ENCODE measurements at regions not wholly inside any gene's neighbourhood (a gene's known extent, or its start where the extent isn't known, plus 50 kb on each side); places are given as distances from the start of the nearest gene placed in this dataset.

GRCh38 chr4:177508662-177509061 lies 66.4 kb upstream of the AGA start:
- TF ChIP-seq CTCF (conservative IDR thresholded peaks at IDR 0.05) = no peak
- TF ChIP-seq ZFX (IDR thresholded peaks at IDR 0.05) = no peak

Data from C4-2B (cell line).